A673 (cell line): ENCODE measurements at regions not wholly inside any gene's neighbourhood (a gene's known extent, or its start where the extent isn't known, plus 50 kb on each side); places are given as distances from the start of the nearest gene placed in this dataset.

ENCODE experiments used
- BruUV-seq: library from RNA; stranded (reverse); fragments of 400-500 nt; replicated peaks from 2 replicates; lab custom pipeline; 2021; lab: Mats Ljungman, UMichigan
- CTCF ChIA-PET: fragments of 300-600 bp; sonication (Branson Sonifier 250); formaldehyde crosslinking; loops from one replicate; lab custom pipeline; 2022; ENCODE audit warnings: antibody characterized with exemption; lab: Charles Lee
- POLR2A ChIA-PET: fragments of 300-600 bp; sonication (Branson Sonifier 250); formaldehyde crosslinking; loops from one replicate; lab custom pipeline; 2022; ENCODE audit warnings: antibody characterized with exemption; ENCODE audit not compliant: low non-redundant PET; lab: Charles Lee
- DNase-seq: peaks from one replicate; pipeline ENCODE4 v3.0.0-alpha.2; 2015; ENCODE audit warnings: low spot score
- H3K27ac ChIP-seq: fragments of 200-600 bp; sonication (generic); 2 replicates; pipeline ENCODE4 v1.5.1; 2016; ENCODE audit warnings: mixed run types, low read depth, mild to moderate bottlenecking, mixed read lengths, antibody characterized with exemption, low read length; ENCODE audit not compliant: poor library complexity, severe bottlenecking
- H3K27me3 ChIP-seq: fragments of 200-600 bp; sonication (generic); replicated peaks from 2 replicates; pipeline ENCODE4 v1.6.1; 2017; ENCODE audit warnings: mixed run types, low read depth, mild to moderate bottlenecking, mixed read lengths, antibody characterized with exemption, low read length; ENCODE audit not compliant: insufficient read depth, poor library complexity
- H3K36me3 ChIP-seq: fragments of 200-600 bp; sonication (generic); 2 replicates; pipeline ENCODE4 v1.6.1; 2016; ENCODE audit warnings: mixed run types, mild to moderate bottlenecking, mixed read lengths, antibody characterized with exemption, low read length; ENCODE audit not compliant: insufficient read depth, poor library complexity, severe bottlenecking
- H3K4me1 ChIP-seq: fragments of 200-600 bp; sonication (generic); 2 replicates; pipeline ENCODE4 v1.6.1; 2017; ENCODE audit warnings: mixed run types, mild to moderate bottlenecking, mixed read lengths, antibody characterized with exemption, low read length; ENCODE audit not compliant: insufficient read depth, poor library complexity, severe bottlenecking
- H3K4me3 ChIP-seq: fragments of 200-600 bp; sonication (generic); 2 replicates; pipeline ENCODE4 v1.5.1; 2016; ENCODE audit warnings: low read depth, mixed run types, mild to moderate bottlenecking, mixed read lengths, low read length; ENCODE audit not compliant: poor library complexity, severe bottlenecking
- H3K9me3 ChIP-seq: fragments of 200-600 bp; sonication (generic); 2 replicates; pipeline ENCODE4 v1.6.1; 2016; ENCODE audit warnings: mixed run types, low read depth, mild to moderate bottlenecking, mixed read lengths, antibody characterized with exemption, low read length; ENCODE audit not compliant: poor library complexity, severe bottlenecking
- CTCF ChIP-seq: fragments of 300-800, 200-600 bp; sonication (generic); conservative IDR thresholded peaks from 2 replicates; pipeline ENCODE4 v1.5.1; 2017; ENCODE audit warnings: low read depth, mild to moderate bottlenecking, antibody characterized with exemption, low read length, moderate library complexity, mixed read lengths
- EZH2 ChIP-seq: fragments of 200-600 bp; sonication (generic); IDR thresholded peaks from 2 replicates; pipeline ENCODE4 v1.6.1; 2017; ENCODE audit warnings: borderline replicate concordance, low read depth, mild to moderate bottlenecking, mixed read lengths, antibody characterized with exemption, low read length; ENCODE audit not compliant: poor library complexity, severe bottlenecking
- intact Hi-C: fragments of 100-400 bp; cut with micrococcal nuclease; formaldehyde crosslinking; loops from one replicate; pipeline ENCODE4 v1.10.0; 2022; ENCODE audit not compliant: unreplicated experiment

GRCh38 chr11:22467248-22467647 is 129.1 kb downstream of the SLC17A6 start:
- Histone ChIP-seq H3K9me3 (no peaks in the 10 kb centered on the region), H3K27ac (no peak overlapping the region), H3K27me3 (no peaks in the 10 kb centered on the region), H3K4me1 (no peaks in the 10 kb centered on the region), H3K36me3 (no peaks in the 10 kb centered on the region), H3K4me3 (no peak overlapping the region)
- intact Hi-C loops: no loop called here
- DNase-seq: no peak
- TF ChIP-seq CTCF (no peak), EZH2 (no peak)
- ChIA-PET CTCF (no interaction called here), POLR2A (no interaction called here)
- BruUV-seq: no TSS peak

- no TSS peak for BruUV-seq
- TF ChIP-seq EZH2 (no peak), CTCF (no peak)
- no peak for DNase-seq
- Histone ChIP-seq H3K36me3 (no peaks in the 10 kb centered on the region), H3K4me1 (no peaks in the 10 kb centered on the region), H3K27me3 (no peaks in the 10 kb centered on the region), H3K4me3 (no peak overlapping the region), H3K27ac (no peak overlapping the region), H3K9me3 (no peaks in the 10 kb centered on the region)
- ChIA-PET POLR2A (no interaction called here), CTCF (no interaction called here)
- intact Hi-C loops: no loop called here
Measured at GRCh38 chr11:22466809-22467208, 128.6 kb downstream of the SLC17A6 start.

DNA sequence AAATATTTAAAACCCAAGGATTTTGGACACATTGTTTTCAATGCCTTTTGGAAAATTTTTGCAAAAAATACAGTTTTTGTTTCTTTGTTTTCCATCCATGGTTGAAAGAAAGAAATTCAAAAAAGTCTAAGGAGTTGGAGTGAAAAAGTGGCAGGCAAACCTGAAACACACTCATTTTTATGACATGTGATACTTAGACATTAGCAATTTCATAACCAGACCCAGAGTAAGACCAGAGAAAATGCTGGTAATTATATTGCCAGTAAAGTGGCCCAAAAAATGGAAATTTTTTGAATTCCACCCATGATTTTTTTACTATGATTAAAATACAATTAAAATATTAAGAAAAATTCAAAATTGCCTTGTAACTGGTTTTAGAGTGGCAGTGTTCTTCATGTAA is 128.2 kb downstream of the SLC17A6 start:
- POLR2A ChIA-PET: no interaction called here
- intact Hi-C loops: no loop called here

More for the DNA sequence above, 128.2 kb downstream of the SLC17A6 start:
- no peak for TF ChIP-seq CTCF
- TF ChIP-seq EZH2: no peak
- Histone ChIP-seq H3K27ac (no peak overlapping the region), H3K4me1 (no peaks in the 10 kb centered on the region), H3K4me3 (no peak overlapping the region), H3K36me3 (no peaks in the 10 kb centered on the region), H3K27me3 (no peaks in the 10 kb centered on the region), H3K9me3 (no peaks in the 10 kb centered on the region)
- no TSS peak for BruUV-seq
- DNase-seq: no peak
- CTCF ChIA-PET: no interaction called here
